ENCODE measurements at regions not wholly inside any gene's neighbourhood (a gene's known extent, or its start where the extent isn't known, plus 50 kb on each side); places are given as distances from the start of the nearest gene placed in this dataset.

DNA sequence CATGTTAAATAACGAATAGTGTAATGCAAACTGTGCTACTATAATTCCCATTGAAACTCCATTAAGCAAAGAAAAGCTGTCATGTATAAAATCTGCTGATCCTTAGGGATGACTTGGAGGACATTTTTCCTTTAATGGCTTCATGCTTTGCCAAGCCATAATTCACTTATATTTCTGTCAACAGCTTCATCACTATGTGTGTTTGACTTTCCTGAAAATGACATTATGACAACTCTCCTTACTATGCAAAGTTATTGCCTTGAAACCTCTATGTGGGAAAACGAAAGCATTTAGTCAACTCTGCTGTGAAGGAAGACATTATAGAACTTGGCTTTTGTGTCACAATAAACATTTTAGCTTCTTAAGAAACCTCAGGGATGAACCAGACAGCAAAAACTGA lies 210.5 kb downstream of the GRXCR1 start:
- no peak for TF ChIP-seq CTCF (IDR thresholded peaks at IDR 0.05; ENCODE audit: insufficient read depth, low read length, poor library complexity, severe bottlenecking)
- TF ChIP-seq EZH2phosphoT487 (conservative IDR thresholded peaks at IDR 0.05; ENCODE audit: low read length) = no peak

All from SU-DHL-6 (cell line).